BLaER1 treated with 17β-estradiol and CSF1 and Interleukin-3, amounts not matched to agents 10 nM and 100 nM (cell line): ENCODE measurements at regions not wholly inside any gene's neighbourhood (a gene's known extent, or its start where the extent isn't known, plus 50 kb on each side); places are given as distances from the start of the nearest gene placed in this dataset.

ENCODE experiments used
- H3K27ac ChIP-seq, 11 experiments: shearing (Covaris generic); formaldehyde crosslinking; 2 replicates each; pipeline ENCODE4 v1.8.1; 2022
- H3K27me3 ChIP-seq, 11 experiments: shearing (Covaris generic); formaldehyde crosslinking; 2 replicates each; pipeline ENCODE4 v1.8.1; 2022
- H3K36me3 ChIP-seq, 11 experiments: shearing (Covaris generic); formaldehyde crosslinking; 2 replicates each; pipeline ENCODE4 v1.8.1; 2022
- H3K4me1 ChIP-seq, 10 experiments: shearing (Covaris generic); formaldehyde crosslinking; 2 replicates each; pipeline ENCODE4 v1.8.1; 2022
- H3K4me2 ChIP-seq, 11 experiments: shearing (Covaris generic); formaldehyde crosslinking; 2 replicates each; pipeline ENCODE4 v1.8.1; 2022
- H3K4me3 ChIP-seq, 10 experiments: shearing (Covaris generic); formaldehyde crosslinking; 2 replicates each; pipeline ENCODE4 v1.8.1; 2022
- H3K9ac ChIP-seq, 11 experiments: shearing (Covaris generic); formaldehyde crosslinking; 2 replicates each; pipeline ENCODE4 v1.8.1; 2022
- H3K9me3 ChIP-seq, 11 experiments: shearing (Covaris generic); formaldehyde crosslinking; replicated peaks in 1 of 11; 2 replicates each; pipeline ENCODE4 v1.8.1; 2022
- H4K20me1 ChIP-seq, 11 experiments: shearing (Covaris generic); formaldehyde crosslinking; 2 replicates each; pipeline ENCODE4 v1.8.1; 2022
- Cebpa-rat ChIP-seq, 11 experiments: shearing (Covaris generic); IDR thresholded peaks; 2 replicates each; pipeline ENCODE4 v1.8.1; 2022

GRCh38 chr3:104873331-104873730 is 493.4 kb upstream of the ALCAM start:
- Histone ChIP-seq H3K9me3 (0 out of 22 replicates have a peak, but pooled peaks cover 0 to 6% (median 0%) of the 10 kb centered on the region in 11 experiments), H3K9ac (no peak overlapping the region), H4K20me1 (no peaks in the 10 kb centered on the region), H3K4me1 (peaks cover 0 to 6% (median 2%) of the 10 kb centered on the region in 10 experiments; a peak in 14 of 20 replicates), H3K36me3 (no peaks in the 10 kb centered on the region), H3K27me3 (no peaks in the 10 kb centered on the region), H3K4me2 (no peak overlapping the region), H3K4me3 (no peak overlapping the region), H3K27ac (no peak overlapping the region)
- no peak for TF ChIP-seq Cebpa-rat (IDR thresholded peaks at IDR 0.05)

- Histone ChIP-seq H3K9me3 (0 out of 22 replicates have a peak, but pooled peaks cover 0 to 6% (median 0%) of the 10 kb centered on the region in 11 experiments), H3K4me1 (peaks cover 0 to 5% (median 0%) of the 10 kb centered on the region in 10 experiments; a peak in 1 of 20 replicates), H3K9ac (no peak overlapping the region), H3K4me3 (no peak overlapping the region), H4K20me1 (no peaks in the 10 kb centered on the region), H3K27me3 (no peaks in the 10 kb centered on the region), H3K4me2 (peak overlapping the region in 1 of 11 experiments; percentile 14; a peak in 1 of 22 replicates), H3K27ac (peak overlapping the region in 1 of 11 experiments; percentile 23; a peak in 1 of 22 replicates), H3K36me3 (no peaks in the 10 kb centered on the region)
- no peak for TF ChIP-seq Cebpa-rat (IDR thresholded peaks at IDR 0.05)
Observed at GRCh38 chr3:104878395-104878794, 488.3 kb upstream of the ALCAM start.

- TF ChIP-seq Cebpa-rat (IDR thresholded peaks at IDR 0.05) = no peak
- Histone ChIP-seq H3K4me2 (no peak overlapping the region), H4K20me1 (no peaks in the 10 kb centered on the region)
Observed at GRCh38 chr3:104879919-104880318, 486.8 kb upstream of the ALCAM start.

GRCh38 chr3:104885214-104885814 is 481.4 kb upstream of the ALCAM start:
- no peaks in the 10 kb centered on the region for H3K36me3 ChIP-seq
- no peaks in the 10 kb centered on the region for H4K20me1 ChIP-seq
- H3K9me3 ChIP-seq = peaks cover 0 to 16% (median 4%) of the 10 kb centered on the region in 11 experiments; a peak in 8 of 22 replicates
- H3K4me1 ChIP-seq = peaks cover 13 to 46% (median 34%) of the 10 kb centered on the region in 10 experiments
- no peak for TF ChIP-seq Cebpa-rat (IDR thresholded peaks at IDR 0.05)
- H3K4me3 ChIP-seq = no peak overlapping the region
- H3K27me3 ChIP-seq = no peaks in the 10 kb centered on the region
- peak overlapping the region in 4 of 11 experiments; percentile 47 to 79 (median 72); a peak in 7 of 22 replicates for H3K9ac ChIP-seq
- peak overlapping the region; percentile 54 to 97 (median 82); a peak in 21 of 22 replicates for H3K27ac ChIP-seq
- H3K4me2 ChIP-seq = peak overlapping the region in 8 of 11 experiments; percentile 16 to 81 (median 64); a peak in 16 of 22 replicates

More at GRCh38 chr3:104879919-104880318, 486.8 kb upstream of the ALCAM start:
- 0 out of 22 replicates have a peak, but pooled peaks cover 0 to 6% (median 0%) of the 10 kb centered on the region in 11 experiments for H3K9me3 ChIP-seq
- no peaks in the 10 kb centered on the region for H3K36me3 ChIP-seq
- H3K4me1 ChIP-seq = peaks cover 0 to 10% (median under 1%) of the 10 kb centered on the region in 10 experiments; a peak in 9 of 20 replicates
- H3K4me3 ChIP-seq = no peak overlapping the region
- H3K9ac ChIP-seq = no peak overlapping the region
- H3K27ac ChIP-seq = no peak overlapping the region
- H3K27me3 ChIP-seq = no peaks in the 10 kb centered on the region

GRCh38 chr3:104886220-104886995 is 480.3 kb upstream of the ALCAM start:
- Histone ChIP-seq H3K4me1 (peaks cover 13 to 46% (median 34%) of the 10 kb centered on the region in 10 experiments), H3K27me3 (no peaks in the 10 kb centered on the region), H3K36me3 (no peaks in the 10 kb centered on the region), H3K9ac (peak overlapping the region in 10 of 11 experiments; percentile 45 to 79 (median 66); a peak in 18 of 22 replicates), H3K4me3 (no peak overlapping the region), H3K4me2 (peak overlapping the region; percentile 13 to 81 (median 59); a peak in 20 of 22 replicates), H3K9me3 (peaks cover 0 to 16% (median 4%) of the 10 kb centered on the region in 11 experiments; a peak in 8 of 22 replicates), H4K20me1 (no peaks in the 10 kb centered on the region), H3K27ac (peak overlapping the region; percentile 54 to 97 (median 82))
- peak in 3 of 11 experiments; percentile 29 to 53 (median 39); a peak in 2 of 22 replicates for TF ChIP-seq Cebpa-rat (IDR thresholded peaks at IDR 0.05)

GRCh38 chr3:104887069-104887468 is 479.6 kb upstream of the ALCAM start:
- Histone ChIP-seq H3K4me3 (no peak overlapping the region), H3K4me2 (peak overlapping the region; percentile 13 to 81 (median 59); a peak in 20 of 22 replicates), H3K36me3 (no peaks in the 10 kb centered on the region), H3K27me3 (no peaks in the 10 kb centered on the region), H3K27ac (peak overlapping the region; percentile 54 to 97 (median 82)), H4K20me1 (no peaks in the 10 kb centered on the region), H3K9ac (peak overlapping the region in 9 of 11 experiments; percentile 36 to 79 (median 67); a peak in 16 of 22 replicates), H3K4me1 (peaks cover 13 to 46% (median 34%) of the 10 kb centered on the region in 10 experiments), H3K9me3 (peaks cover 0 to 16% (median 4%) of the 10 kb centered on the region in 11 experiments; a peak in 8 of 22 replicates)
- peak in 1 of 11 experiments; percentile 19; a peak in 1 of 22 replicates for TF ChIP-seq Cebpa-rat (IDR thresholded peaks at IDR 0.05)

GRCh38 chr3:104887619-104888018 is 479.1 kb upstream of the ALCAM start:
- Histone ChIP-seq H3K9ac (peak overlapping the region in 4 of 11 experiments; percentile 33 to 79 (median 60); a peak in 6 of 22 replicates), H3K27ac (peak overlapping the region; percentile 51 to 97 (median 82); a peak in 21 of 22 replicates), H3K4me1 (peaks cover 13 to 46% (median 34%) of the 10 kb centered on the region in 10 experiments), H3K9me3 (peaks cover 0 to 16% (median 4%) of the 10 kb centered on the region in 11 experiments; a peak in 8 of 22 replicates), H3K4me3 (peak overlapping the region in 2 of 10 experiments; percentile 17 to 24; a peak in 1 of 20 replicates), H3K36me3 (no peaks in the 10 kb centered on the region), H3K27me3 (no peaks in the 10 kb centered on the region), H3K4me2 (peak overlapping the region; percentile 1 to 81 (median 56); a peak in 18 of 22 replicates), H4K20me1 (no peaks in the 10 kb centered on the region)
- no peak for TF ChIP-seq Cebpa-rat (IDR thresholded peaks at IDR 0.05)

- H3K27me3 ChIP-seq = no peaks in the 10 kb centered on the region
- H4K20me1 ChIP-seq = no peaks in the 10 kb centered on the region
- TF ChIP-seq Cebpa-rat (IDR thresholded peaks at IDR 0.05) = no peak
- peaks cover 6 to 21% (median 13%) of the 10 kb centered on the region in 10 experiments for H3K4me1 ChIP-seq
- H3K36me3 ChIP-seq = no peaks in the 10 kb centered on the region
- no peak overlapping the region for H3K9ac ChIP-seq
- H3K4me3 ChIP-seq = no peak overlapping the region
- H3K27ac ChIP-seq = no peak overlapping the region
- no peak overlapping the region for H3K4me2 ChIP-seq
- peaks cover 0 to 14% (median 2%) of the 10 kb centered on the region in 11 experiments; a peak in 8 of 22 replicates for H3K9me3 ChIP-seq
Observed at GRCh38 chr3:104892044-104892443, 474.7 kb upstream of the ALCAM start.
